Type B pancreatic cell (in vitro differentiated cells): ENCODE measurements at regions not wholly inside any gene's neighbourhood (a gene's known extent, or its start where the extent isn't known, plus 50 kb on each side); places are given as distances from the start of the nearest gene placed in this dataset.

Source experiments
- DNase-seq: peaks from one replicate; pipeline ENCODE4 v3.0.0; 2021; ENCODE audit warnings: mixed read lengths; ENCODE audit not compliant: unreplicated experiment; ENCODE audit errors: extremely low spot score
- H3K27ac Mint-ChIP-seq: 2 replicates; pipeline ENCODE4 v1.8.0; 2021; ENCODE audit warnings: mild to moderate bottlenecking, mixed read lengths
- H3K27me3 Mint-ChIP-seq: 2 replicates; pipeline ENCODE4 v1.8.0; 2021; ENCODE audit warnings: mixed read lengths
- H3K36me3 Mint-ChIP-seq: 2 replicates; pipeline ENCODE4 v1.8.0; 2021; ENCODE audit warnings: mixed read lengths
- H3K4me1 Mint-ChIP-seq: one replicate; pipeline ENCODE4 v1.8.0; 2021; ENCODE audit warnings: mixed read lengths; ENCODE audit not compliant: unreplicated experiment
- H3K4me3 Mint-ChIP-seq: 2 replicates; pipeline ENCODE4 v1.8.0; 2021; ENCODE audit warnings: mild to moderate bottlenecking, mixed read lengths
- H3K9me3 Mint-ChIP-seq: 2 replicates; pipeline ENCODE4 v1.8.0; 2021; ENCODE audit warnings: mixed read lengths
- TF ChIP-seq, protein P1 (sequence below): fragments of 200-600 bp; sonication (generic); conservative IDR thresholded peaks from 2 replicates; pipeline ENCODE4 v1.5.0; 2021; ENCODE audit warnings: antibody characterized with exemption, mild to moderate bottlenecking

DNA sequence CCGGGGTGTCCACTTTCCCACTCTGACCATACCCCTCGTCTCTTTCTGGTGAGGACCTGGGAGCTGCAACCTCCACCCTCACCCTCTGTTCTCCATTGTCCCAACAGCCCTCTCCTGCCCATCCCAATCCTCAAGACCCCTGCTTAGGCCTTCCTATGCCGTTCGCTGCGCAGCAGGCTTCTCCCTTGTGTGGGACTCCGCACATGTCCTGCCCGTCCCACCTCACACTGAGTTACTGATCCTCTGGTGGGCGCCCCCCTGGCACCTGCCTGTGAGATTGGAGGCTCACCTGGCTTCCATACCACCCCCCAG, 119.5 kb upstream of the SNTG2 start:
- H3K27me3 Mint-ChIP-seq = peaks cover 4% of the 10 kb centered on the region
- no peaks in the 10 kb centered on the region for H3K9me3 Mint-ChIP-seq
- no peaks in the 10 kb centered on the region for H3K36me3 Mint-ChIP-seq
- TF ChIP-seq, protein P1, sequence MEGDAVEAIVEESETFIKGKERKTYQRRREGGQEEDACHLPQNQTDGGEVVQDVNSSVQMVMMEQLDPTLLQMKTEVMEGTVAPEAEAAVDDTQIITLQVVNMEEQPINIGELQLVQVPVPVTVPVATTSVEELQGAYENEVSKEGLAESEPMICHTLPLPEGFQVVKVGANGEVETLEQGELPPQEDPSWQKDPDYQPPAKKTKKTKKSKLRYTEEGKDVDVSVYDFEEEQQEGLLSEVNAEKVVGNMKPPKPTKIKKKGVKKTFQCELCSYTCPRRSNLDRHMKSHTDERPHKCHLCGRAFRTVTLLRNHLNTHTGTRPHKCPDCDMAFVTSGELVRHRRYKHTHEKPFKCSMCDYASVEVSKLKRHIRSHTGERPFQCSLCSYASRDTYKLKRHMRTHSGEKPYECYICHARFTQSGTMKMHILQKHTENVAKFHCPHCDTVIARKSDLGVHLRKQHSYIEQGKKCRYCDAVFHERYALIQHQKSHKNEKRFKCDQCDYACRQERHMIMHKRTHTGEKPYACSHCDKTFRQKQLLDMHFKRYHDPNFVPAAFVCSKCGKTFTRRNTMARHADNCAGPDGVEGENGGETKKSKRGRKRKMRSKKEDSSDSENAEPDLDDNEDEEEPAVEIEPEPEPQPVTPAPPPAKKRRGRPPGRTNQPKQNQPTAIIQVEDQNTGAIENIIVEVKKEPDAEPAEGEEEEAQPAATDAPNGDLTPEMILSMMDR = no peak
- no peak overlapping the region for H3K27ac Mint-ChIP-seq
- no peak for DNase-seq
- H3K4me1 Mint-ChIP-seq = peaks cover 8% of the 10 kb centered on the region
- no peak overlapping the region for H3K4me3 Mint-ChIP-seq

DNA sequence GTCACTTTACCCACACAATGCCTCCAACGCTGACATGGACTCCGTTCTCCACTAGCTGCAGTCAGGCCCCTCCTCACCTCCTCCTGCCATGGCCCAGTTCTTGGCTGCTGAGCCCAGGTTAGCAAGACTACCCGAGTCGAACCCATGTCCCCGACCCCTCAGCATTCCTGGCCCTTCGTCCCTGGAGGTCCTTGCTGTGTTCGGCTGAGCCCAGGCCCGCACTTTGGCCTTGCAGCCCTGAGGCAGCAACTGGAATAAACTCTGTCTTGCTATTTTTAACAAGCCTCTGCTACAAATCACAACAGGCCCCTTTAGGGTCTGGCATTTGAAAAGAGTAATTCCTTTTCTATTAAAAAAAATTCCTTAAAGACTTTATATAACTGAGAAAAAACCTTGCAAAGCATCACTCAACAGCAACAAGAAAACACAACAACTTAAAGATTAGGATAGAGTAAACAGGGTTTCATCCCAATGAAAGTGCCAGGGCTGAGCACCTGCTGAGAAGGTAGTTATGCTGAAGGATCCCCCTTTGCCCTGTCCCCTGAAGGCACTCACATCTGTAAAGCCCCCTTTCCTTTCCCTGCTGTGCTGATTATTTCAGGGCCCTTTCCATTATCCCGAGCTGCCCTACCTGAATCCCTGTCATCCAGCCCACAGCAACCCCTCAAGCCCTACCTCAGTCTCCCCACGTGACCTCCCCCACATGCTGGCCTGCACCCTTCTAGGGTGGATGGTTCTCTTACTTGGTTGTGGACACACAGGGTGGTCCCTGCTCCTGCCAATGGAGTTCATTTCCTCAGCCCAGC, 120.0 kb upstream of the SNTG2 start:
- Mint-ChIP-seq H3K4me1 (peaks cover 8% of the 10 kb centered on the region), H3K27ac (no peak overlapping the region), H3K36me3 (no peaks in the 10 kb centered on the region), H3K9me3 (no peaks in the 10 kb centered on the region), H3K4me3 (no peak overlapping the region), H3K27me3 (peaks cover 4% of the 10 kb centered on the region)
- TF ChIP-seq, protein P1 = no peak
- no peak for DNase-seq

DNA sequence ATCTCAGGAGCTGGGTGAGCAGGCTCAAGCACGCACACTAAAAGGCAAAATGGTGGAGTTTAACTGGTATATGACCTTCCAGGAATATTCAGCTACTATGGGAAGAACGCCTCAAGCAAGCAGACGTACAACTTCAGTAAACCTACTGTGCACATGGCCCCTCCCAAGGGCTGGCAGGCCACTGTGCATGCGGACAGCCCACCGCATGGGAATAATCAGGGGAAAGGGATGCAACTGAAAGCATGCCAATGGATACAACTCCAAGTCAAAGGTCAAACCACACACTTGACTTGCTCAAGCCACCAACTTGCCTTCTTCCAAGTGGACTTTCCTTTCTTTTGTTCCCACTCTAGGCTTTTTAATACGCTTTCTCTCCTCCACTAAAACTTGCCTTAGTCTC, 121.6 kb upstream of the SNTG2 start:
- Mint-ChIP-seq H3K4me1 (no peaks in the 10 kb centered on the region), H3K36me3 (no peaks in the 10 kb centered on the region), H3K27ac (no peak overlapping the region), H3K9me3 (no peaks in the 10 kb centered on the region), H3K27me3 (peaks cover 4% of the 10 kb centered on the region), H3K4me3 (no peak overlapping the region)
- DNase-seq = no peak
- TF ChIP-seq, protein P1 = no peak

DNA sequence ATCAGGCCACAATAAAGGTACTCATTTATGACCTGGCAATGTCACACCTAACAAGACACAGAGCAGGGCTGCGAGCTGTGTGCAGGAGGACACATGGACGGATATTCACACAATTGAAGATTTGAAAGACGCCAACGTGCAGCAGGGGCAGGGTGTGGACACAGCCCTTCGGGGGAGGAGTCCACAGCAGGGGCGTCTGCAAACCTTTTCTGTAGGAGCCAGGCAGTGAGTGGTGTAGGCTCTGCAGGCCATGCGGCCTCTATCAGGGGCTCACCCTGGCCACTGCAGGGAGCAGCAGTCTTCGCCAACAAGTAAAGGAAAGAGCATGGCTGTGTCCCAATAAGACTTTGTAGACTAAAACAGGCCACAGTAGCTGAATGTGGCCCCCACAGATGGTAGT, 125.7 kb upstream of the SNTG2 start:
- TF ChIP-seq, protein P1 = no peak
- no peak overlapping the region for H3K27ac Mint-ChIP-seq
- DNase-seq = no peak

DNA sequence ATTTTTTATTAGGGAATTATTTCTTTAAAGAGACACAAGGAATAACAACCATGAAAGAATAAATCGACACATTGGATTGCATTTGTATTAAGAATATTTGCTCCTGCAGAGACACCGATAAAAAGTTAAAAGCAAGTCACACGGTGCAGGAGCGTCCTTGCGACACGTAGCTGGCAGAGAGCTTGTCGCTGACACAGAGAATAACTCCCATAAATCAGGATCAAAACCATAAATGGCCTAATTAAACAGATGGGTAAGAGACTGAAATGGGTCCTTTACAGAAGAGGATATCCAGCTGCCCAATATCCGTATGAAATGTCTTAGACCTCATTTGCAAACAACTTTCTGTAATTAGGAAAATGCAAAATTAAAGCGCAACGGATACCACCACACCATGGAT, 126.1 kb upstream of the SNTG2 start:
- Mint-ChIP-seq H3K27ac (no peak overlapping the region), H3K4me1 (no peaks in the 10 kb centered on the region), H3K27me3 (no peaks in the 10 kb centered on the region), H3K4me3 (no peak overlapping the region), H3K9me3 (no peaks in the 10 kb centered on the region), H3K36me3 (no peaks in the 10 kb centered on the region)
- DNase-seq = no peak
- TF ChIP-seq, protein P1 = no peak

More for the DNA sequence above, 125.7 kb upstream of the SNTG2 start:
- Mint-ChIP-seq H3K27me3 (no peaks in the 10 kb centered on the region), H3K36me3 (no peaks in the 10 kb centered on the region), H3K4me3 (no peak overlapping the region), H3K4me1 (no peaks in the 10 kb centered on the region), H3K9me3 (no peaks in the 10 kb centered on the region)
